HEK293 (cell line): ENCODE measurements at regions not wholly inside any gene's neighbourhood (a gene's known extent, or its start where the extent isn't known, plus 50 kb on each side); places are given as distances from the start of the nearest gene placed in this dataset.

Experiments
- CTCF ChIA-PET: fragments of 350-600 bp; formaldehyde crosslinking; extraction: SDS; loops from one replicate; lab custom pipeline; 2021; ENCODE audit warnings: antibody characterized with exemption; lab: Yijun Ruan, JAX
- POLR2A ChIA-PET: fragments of 300-600 bp; formaldehyde crosslinking; extraction: SDS; loops from one replicate; lab custom pipeline; 2020; ENCODE audit warnings: antibody characterized with exemption, inconsistent platforms; lab: Yijun Ruan, JAX
- H3K27ac ChIP-seq: fragments of 200-500 bp; sonication (Bioruptor generic); 2 replicates; pipeline ENCODE4 v1.5.1; 2014; ENCODE audit warnings: low read depth, low read length, control low read depth, inconsistent platforms; ENCODE audit errors: extremely low read depth
- H3K36me3 ChIP-seq, 2 experiments: fragments of 200-500 bp in 1 of 2; sonication (Bioruptor generic) in 1 of 2; 1 replicate in 1 of 2; 2 replicates in 1 of 2; pipeline ENCODE4 v1.5.1; 2014 to 2017; ENCODE audit warnings: inconsistent platforms in 2 of 2, low read length in 2 of 2; ENCODE audit not compliant: control insufficient read depth in 2 of 2, insufficient read depth in 1 of 2
- H3K4me1 ChIP-seq: fragments of 200-500 bp; sonication (Bioruptor generic); 2 replicates; pipeline ENCODE4 v1.5.1; 2014; ENCODE audit warnings: mild to moderate bottlenecking, low read length, inconsistent platforms; ENCODE audit not compliant: control insufficient read depth, insufficient read depth
- H3K4me3 ChIP-seq: 2 replicates; pipeline ENCODE4 v1.5.1; 2011; ENCODE audit warnings: low read depth, mild to moderate bottlenecking, control low read depth, low read length, moderate library complexity
- H3K9me3 ChIP-seq: fragments of 200-500 bp; sonication (Bioruptor generic); 2 replicates; pipeline ENCODE4 v1.5.1; 2014; ENCODE audit warnings: low read depth, low read length, inconsistent platforms; ENCODE audit not compliant: control insufficient read depth, insufficient read depth
- GFI1B ChIP-seq: fragments of 450-650 bp; formaldehyde crosslinking; IDR thresholded peaks from 2 replicates; pipeline ENCODE4 v1.5.1; 2016; ENCODE audit warnings: missing biosample characterization, missing genetic modification characterization
- KLF17 ChIP-seq: fragments of 450-650 bp; formaldehyde crosslinking; IDR thresholded peaks from 2 replicates; pipeline ENCODE4 v1.5.1; 2016; ENCODE audit warnings: missing biosample characterization, missing genetic modification characterization
- PRDM1 ChIP-seq: fragments of 450-650 bp; formaldehyde crosslinking; IDR thresholded peaks from 2 replicates; pipeline ENCODE4; 2016; ENCODE audit warnings: missing biosample characterization, missing genetic modification characterization
- PRDM6 ChIP-seq: fragments of 450-650 bp; formaldehyde crosslinking; IDR thresholded peaks from 2 replicates; pipeline ENCODE4 v1.5.1; 2017; ENCODE audit warnings: missing biosample characterization, missing genetic modification characterization
- ZNF114 ChIP-seq: fragments of 450-650 bp; formaldehyde crosslinking; IDR thresholded peaks from 2 replicates; pipeline ENCODE4 v1.5.0; 2017; ENCODE audit warnings: missing biosample characterization, missing genetic modification characterization
- ZNF146 ChIP-seq: fragments of 450-650 bp; formaldehyde crosslinking; IDR thresholded peaks from 2 replicates; pipeline ENCODE4 v1.5.1; 2016; ENCODE audit warnings: missing biosample characterization, missing genetic modification characterization
- ZNF175 ChIP-seq: fragments of 450-650 bp; formaldehyde crosslinking; IDR thresholded peaks from 2 replicates; pipeline ENCODE4 v1.5.1; 2016; ENCODE audit warnings: missing biosample characterization, missing genetic modification characterization
- ZNF248 ChIP-seq: fragments of 450-650 bp; formaldehyde crosslinking; IDR thresholded peaks from 2 replicates; pipeline ENCODE4 v1.5.1; 2017; ENCODE audit warnings: missing biosample characterization, missing genetic modification characterization
- ZNF311 ChIP-seq: fragments of 450-650 bp; formaldehyde crosslinking; IDR thresholded peaks from 2 replicates; pipeline ENCODE4 v1.5.1; 2017; ENCODE audit warnings: missing biosample characterization, missing genetic modification characterization, borderline replicate concordance
- ZNF658 ChIP-seq: fragments of 450-650 bp; formaldehyde crosslinking; IDR thresholded peaks from 2 replicates; pipeline ENCODE4; 2016; ENCODE audit warnings: missing biosample characterization, missing genetic modification characterization
- ZNF692 ChIP-seq: fragments of 450-650 bp; formaldehyde crosslinking; IDR thresholded peaks from 2 replicates; pipeline ENCODE4 v1.5.1; 2016; ENCODE audit warnings: missing biosample characterization, missing genetic modification characterization
- ZNF707 ChIP-seq: fragments of 450-650 bp; formaldehyde crosslinking; IDR thresholded peaks from 2 replicates; pipeline ENCODE4 v1.5.1; 2016; ENCODE audit warnings: missing biosample characterization, missing genetic modification characterization
- TF ChIP-seq, protein P1 (sequence below): fragments of 450-650 bp; formaldehyde crosslinking; IDR thresholded peaks from 2 replicates; pipeline ENCODE4 v1.5.1; 2016; ENCODE audit warnings: missing biosample characterization, missing genetic modification characterization
- TF ChIP-seq, protein P2 (sequence below): fragments of 450-650 bp; formaldehyde crosslinking; IDR thresholded peaks from 2 replicates; pipeline ENCODE4 v1.5.1; 2016; ENCODE audit warnings: missing biosample characterization, missing genetic modification characterization

- TF ChIP-seq, protein P1, sequence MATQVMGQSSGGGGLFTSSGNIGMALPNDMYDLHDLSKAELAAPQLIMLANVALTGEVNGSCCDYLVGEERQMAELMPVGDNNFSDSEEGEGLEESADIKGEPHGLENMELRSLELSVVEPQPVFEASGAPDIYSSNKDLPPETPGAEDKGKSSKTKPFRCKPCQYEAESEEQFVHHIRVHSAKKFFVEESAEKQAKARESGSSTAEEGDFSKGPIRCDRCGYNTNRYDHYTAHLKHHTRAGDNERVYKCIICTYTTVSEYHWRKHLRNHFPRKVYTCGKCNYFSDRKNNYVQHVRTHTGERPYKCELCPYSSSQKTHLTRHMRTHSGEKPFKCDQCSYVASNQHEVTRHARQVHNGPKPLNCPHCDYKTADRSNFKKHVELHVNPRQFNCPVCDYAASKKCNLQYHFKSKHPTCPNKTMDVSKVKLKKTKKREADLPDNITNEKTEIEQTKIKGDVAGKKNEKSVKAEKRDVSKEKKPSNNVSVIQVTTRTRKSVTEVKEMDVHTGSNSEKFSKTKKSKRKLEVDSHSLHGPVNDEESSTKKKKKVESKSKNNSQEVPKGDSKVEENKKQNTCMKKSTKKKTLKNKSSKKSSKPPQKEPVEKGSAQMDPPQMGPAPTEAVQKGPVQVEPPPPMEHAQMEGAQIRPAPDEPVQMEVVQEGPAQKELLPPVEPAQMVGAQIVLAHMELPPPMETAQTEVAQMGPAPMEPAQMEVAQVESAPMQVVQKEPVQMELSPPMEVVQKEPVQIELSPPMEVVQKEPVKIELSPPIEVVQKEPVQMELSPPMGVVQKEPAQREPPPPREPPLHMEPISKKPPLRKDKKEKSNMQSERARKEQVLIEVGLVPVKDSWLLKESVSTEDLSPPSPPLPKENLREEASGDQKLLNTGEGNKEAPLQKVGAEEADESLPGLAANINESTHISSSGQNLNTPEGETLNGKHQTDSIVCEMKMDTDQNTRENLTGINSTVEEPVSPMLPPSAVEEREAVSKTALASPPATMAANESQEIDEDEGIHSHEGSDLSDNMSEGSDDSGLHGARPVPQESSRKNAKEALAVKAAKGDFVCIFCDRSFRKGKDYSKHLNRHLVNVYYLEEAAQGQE (tag by site-specific recombination), result no peak
Observed at GRCh38 chr7:126178865-126179264, 1073.9 kb downstream of the GRM8 start (continued).

- Histone ChIP-seq H3K27ac (no peak overlapping the region), H3K36me3 (no peaks in the 10 kb centered on the region), H3K9me3 (no peaks in the 10 kb centered on the region), H3K4me1 (no peaks in the 10 kb centered on the region), H3K4me3 (no peak overlapping the region)
- CTCF ChIA-PET, result no interaction called here
- TF ChIP-seq ZNF248 (tag by site-specific recombination), result no peak
- TF ChIP-seq ZNF175 (tag by site-specific recombination), result no peak
- no peak for TF ChIP-seq ZNF707 (tag by site-specific recombination)
- no peak for TF ChIP-seq PRDM1 (tag by site-specific recombination)
- POLR2A ChIA-PET, result no interaction called here
Observed at GRCh38 chr7:126177782-126178181, 1075.0 kb downstream of the GRM8 start.

DNA sequence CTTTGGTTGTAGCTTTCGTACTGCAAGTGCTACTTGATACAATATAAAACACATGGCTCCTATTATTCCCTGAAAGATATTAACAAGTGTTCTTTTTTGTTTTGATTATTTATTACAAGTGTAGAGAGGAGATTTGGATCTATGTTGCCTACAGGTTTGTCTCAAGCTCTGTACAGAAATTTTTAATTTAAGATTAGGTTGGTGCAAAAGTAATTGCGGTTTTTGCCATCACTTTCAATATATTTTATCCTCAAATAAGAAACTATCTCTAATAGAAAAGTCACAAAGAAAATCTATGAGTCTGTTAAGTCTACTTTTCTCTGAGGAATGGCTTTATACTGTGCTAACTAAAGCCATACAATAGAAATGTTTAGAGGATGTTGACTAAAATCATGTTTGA, 1086.1 kb downstream of the GRM8 start:
- ChIA-PET CTCF (no interaction called here), POLR2A (no interaction called here)
- no peaks in the 10 kb centered on the region for H3K36me3 ChIP-seq
- no peak overlapping the region for H3K4me3 ChIP-seq
- H3K27ac ChIP-seq, result no peak overlapping the region
- TF ChIP-seq, protein P2, sequence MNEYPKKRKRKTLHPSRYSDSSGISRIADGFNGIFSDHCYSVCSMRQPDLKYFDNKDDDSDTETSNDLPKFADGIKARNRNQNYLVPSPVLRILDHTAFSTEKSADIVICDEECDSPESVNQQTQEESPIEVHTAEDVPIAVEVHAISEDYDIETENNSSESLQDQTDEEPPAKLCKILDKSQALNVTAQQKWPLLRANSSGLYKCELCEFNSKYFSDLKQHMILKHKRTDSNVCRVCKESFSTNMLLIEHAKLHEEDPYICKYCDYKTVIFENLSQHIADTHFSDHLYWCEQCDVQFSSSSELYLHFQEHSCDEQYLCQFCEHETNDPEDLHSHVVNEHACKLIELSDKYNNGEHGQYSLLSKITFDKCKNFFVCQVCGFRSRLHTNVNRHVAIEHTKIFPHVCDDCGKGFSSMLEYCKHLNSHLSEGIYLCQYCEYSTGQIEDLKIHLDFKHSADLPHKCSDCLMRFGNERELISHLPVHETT (tag by site-specific recombination), result no peak
- TF ChIP-seq GFI1B (tag by site-specific recombination), result no peak
- no peak for TF ChIP-seq PRDM6 (tag by site-specific recombination)
- TF ChIP-seq ZNF311 (tag by site-specific recombination), result no peak
- no peak for TF ChIP-seq KLF17 (tag by site-specific recombination)
- H3K4me1 ChIP-seq, result no peaks in the 10 kb centered on the region
- no peaks in the 10 kb centered on the region for H3K9me3 ChIP-seq

GRCh38 chr7:126163647-126164046, 1089.1 kb downstream of the GRM8 start:
- no peaks in the 10 kb centered on the region for H3K4me1 ChIP-seq
- POLR2A ChIA-PET, result no interaction called here
- H3K4me3 ChIP-seq, result no peak overlapping the region
- CTCF ChIA-PET, result no interaction called here
- no peak overlapping the region for H3K27ac ChIP-seq
- no peaks in the 10 kb centered on the region for H3K9me3 ChIP-seq
- no peaks in the 10 kb centered on the region for H3K36me3 ChIP-seq
- no peak for TF ChIP-seq ZNF692 (tag by site-specific recombination)
- no peak for TF ChIP-seq ZNF658 (tag by site-specific recombination)
- no peak for TF ChIP-seq ZNF114 (tag by site-specific recombination)
- 0 out of 2 replicates have a peak, but pooled peaks have one; percentile 39 for TF ChIP-seq ZNF146 (tag by site-specific recombination)
